ENCODE measurements at regions not wholly inside any gene's neighbourhood (a gene's known extent, or its start where the extent isn't known, plus 50 kb on each side); places are given as distances from the start of the nearest gene placed in this dataset.

DNA sequence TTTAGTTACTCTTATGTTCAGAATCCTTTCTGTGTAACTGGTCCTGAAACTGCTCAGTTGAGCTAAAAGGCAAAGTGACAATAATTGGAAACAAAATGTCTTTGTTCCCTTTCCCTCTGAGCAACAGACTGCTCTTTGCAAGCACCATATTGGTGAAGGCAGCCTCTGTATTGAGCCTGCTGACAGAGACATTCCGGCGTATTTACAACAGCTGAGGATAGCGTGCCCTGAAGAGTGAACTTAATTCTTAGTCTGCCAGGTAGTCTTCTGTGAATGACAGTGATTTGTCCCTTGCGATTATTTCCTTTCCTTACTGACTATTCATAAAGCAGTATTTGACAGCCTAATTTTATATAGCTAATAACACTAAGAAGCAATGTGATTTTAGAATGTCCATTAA lies 239.1 kb downstream of the CPS1 start:
- Histone ChIP-seq H3K27me3 (ENCODE audit: control insufficient read depth in 3 of 3, insufficient read depth in 3 of 3, low read length in 2 of 3) (no peaks in the 10 kb centered on the region), H3K27ac (ENCODE audit: low read depth in 1 of 2, low read length in 1 of 2) (no peak overlapping the region), H3K4me3 (no peak overlapping the region), H3K36me3 (ENCODE audit: control insufficient read depth in 4 of 4, insufficient read depth in 4 of 4, low read length in 4 of 4) (no peaks in the 10 kb centered on the region), H3K9ac (ENCODE audit: insufficient read depth in 1 of 2, low read length in 2 of 2) (no peak overlapping the region), H3K9me3 (ENCODE audit: control insufficient read depth in 4 of 4, insufficient read depth in 3 of 4, low read length in 3 of 4) (no peaks in the 10 kb centered on the region), H3K4me1 (ENCODE audit: control insufficient read depth in 5 of 5, insufficient read depth in 5 of 5, low read length in 5 of 5) (no peaks in the 10 kb centered on the region)
- TF ChIP-seq, protein P1, sequence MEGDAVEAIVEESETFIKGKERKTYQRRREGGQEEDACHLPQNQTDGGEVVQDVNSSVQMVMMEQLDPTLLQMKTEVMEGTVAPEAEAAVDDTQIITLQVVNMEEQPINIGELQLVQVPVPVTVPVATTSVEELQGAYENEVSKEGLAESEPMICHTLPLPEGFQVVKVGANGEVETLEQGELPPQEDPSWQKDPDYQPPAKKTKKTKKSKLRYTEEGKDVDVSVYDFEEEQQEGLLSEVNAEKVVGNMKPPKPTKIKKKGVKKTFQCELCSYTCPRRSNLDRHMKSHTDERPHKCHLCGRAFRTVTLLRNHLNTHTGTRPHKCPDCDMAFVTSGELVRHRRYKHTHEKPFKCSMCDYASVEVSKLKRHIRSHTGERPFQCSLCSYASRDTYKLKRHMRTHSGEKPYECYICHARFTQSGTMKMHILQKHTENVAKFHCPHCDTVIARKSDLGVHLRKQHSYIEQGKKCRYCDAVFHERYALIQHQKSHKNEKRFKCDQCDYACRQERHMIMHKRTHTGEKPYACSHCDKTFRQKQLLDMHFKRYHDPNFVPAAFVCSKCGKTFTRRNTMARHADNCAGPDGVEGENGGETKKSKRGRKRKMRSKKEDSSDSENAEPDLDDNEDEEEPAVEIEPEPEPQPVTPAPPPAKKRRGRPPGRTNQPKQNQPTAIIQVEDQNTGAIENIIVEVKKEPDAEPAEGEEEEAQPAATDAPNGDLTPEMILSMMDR (IDR thresholded peaks at IDR 0.05; ENCODE audit: control extremely low read depth, extremely low read depth) = no peak
- ATAC-seq (ENCODE audit: insufficient read depth, low FRiP score) (no peak), DNase-seq (no peak)
- 94 to 97% methylated on average over 4 of the region's 4 CpGs for WGBS, 2 donors

DNA sequence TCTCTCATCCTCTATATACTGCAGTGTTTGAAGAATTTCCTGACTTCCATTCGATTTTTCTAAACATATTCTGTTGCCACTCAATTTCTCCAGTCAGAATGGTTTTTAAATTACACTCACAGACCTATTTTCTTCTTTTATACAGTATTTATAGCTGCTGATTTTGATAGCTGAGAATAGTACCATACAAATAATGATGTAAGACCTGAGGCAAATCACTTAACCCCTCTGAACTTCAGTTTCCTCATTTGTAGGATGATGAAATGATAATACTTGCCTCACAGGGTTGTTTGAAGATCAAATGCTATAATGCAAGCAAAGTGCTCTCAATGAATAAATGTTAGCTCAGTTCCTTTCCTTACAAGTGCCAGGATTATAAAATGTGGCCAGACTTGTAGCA lies 241.8 kb downstream of the CPS1 start:
- Histone ChIP-seq H3K27me3 (ENCODE audit: control insufficient read depth in 3 of 3, insufficient read depth in 3 of 3, low read length in 2 of 3) (no peaks in the 10 kb centered on the region), H3K9me3 (ENCODE audit: control insufficient read depth in 4 of 4, insufficient read depth in 3 of 4, low read length in 3 of 4) (no peaks in the 10 kb centered on the region), H3K4me3 (no peak overlapping the region), H3K9ac (ENCODE audit: insufficient read depth in 1 of 2, low read length in 2 of 2) (no peak overlapping the region), H3K27ac (ENCODE audit: low read depth in 1 of 2, low read length in 1 of 2) (no peak overlapping the region), H3K36me3 (ENCODE audit: control insufficient read depth in 4 of 4, insufficient read depth in 4 of 4, low read length in 4 of 4) (no peaks in the 10 kb centered on the region), H3K4me1 (ENCODE audit: control insufficient read depth in 5 of 5, insufficient read depth in 5 of 5, low read length in 5 of 5) (no peaks in the 10 kb centered on the region)
- DNase-seq (no peak), ATAC-seq (ENCODE audit: insufficient read depth, low FRiP score) (no peak)
- TF ChIP-seq, protein P1 (IDR thresholded peaks at IDR 0.05; ENCODE audit: control extremely low read depth, extremely low read depth) = no peak
- WGBS, 2 donors = 23 to 38% methylated on average over 1 of the region's 1 CpG

DNA sequence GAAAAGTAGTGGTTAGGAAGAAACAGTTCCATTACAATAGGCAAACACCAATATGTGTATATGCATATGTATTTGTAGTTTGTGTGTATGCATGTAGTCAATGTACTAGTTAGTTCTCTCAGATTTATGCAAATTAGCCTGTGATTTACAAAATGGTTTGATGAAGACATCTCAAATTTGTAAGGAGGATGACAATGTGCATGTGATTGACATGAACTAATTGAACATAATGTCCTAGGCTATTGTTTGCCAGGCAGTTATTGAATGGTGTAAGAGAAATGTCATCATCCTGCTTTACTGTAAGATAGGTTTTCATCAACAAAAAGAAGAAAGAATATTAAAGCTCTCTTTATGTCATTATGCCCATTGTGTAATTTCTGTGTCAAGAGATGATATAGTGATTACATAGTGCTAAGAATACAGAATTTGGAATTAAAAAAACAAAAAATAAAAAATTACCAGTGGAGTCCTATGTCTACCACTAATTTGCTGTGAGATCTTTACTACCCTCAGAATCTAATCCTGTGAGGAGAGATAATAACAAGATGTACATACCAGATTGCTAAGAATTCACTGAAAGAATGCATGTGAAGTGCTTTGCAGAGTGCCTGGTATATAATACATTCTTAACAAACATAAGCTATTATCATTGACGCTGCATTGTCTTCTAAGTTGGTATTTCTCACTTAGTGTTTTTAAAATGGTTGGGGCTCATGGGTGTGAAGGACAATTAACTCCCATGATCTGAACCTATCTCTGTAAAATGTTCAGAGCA lies 258.0 kb downstream of the CPS1 start:
- Histone ChIP-seq H3K27me3 (ENCODE audit: control insufficient read depth in 3 of 3, insufficient read depth in 3 of 3, low read length in 2 of 3) (no peaks in the 10 kb centered on the region), H3K9me3 (ENCODE audit: control insufficient read depth in 4 of 4, insufficient read depth in 3 of 4, low read length in 3 of 4) (no peaks in the 10 kb centered on the region), H3K4me3 (no peak overlapping the region), H3K27ac (ENCODE audit: low read depth in 1 of 2, low read length in 1 of 2) (no peak overlapping the region), H3K9ac (ENCODE audit: insufficient read depth in 1 of 2, low read length in 2 of 2) (no peak overlapping the region), H3K36me3 (ENCODE audit: control insufficient read depth in 4 of 4, insufficient read depth in 4 of 4, low read length in 4 of 4) (no peaks in the 10 kb centered on the region), H3K4me1 (ENCODE audit: control insufficient read depth in 5 of 5, insufficient read depth in 5 of 5, low read length in 5 of 5) (no peaks in the 10 kb centered on the region)
- TF ChIP-seq, protein P1 (IDR thresholded peaks at IDR 0.05; ENCODE audit: control extremely low read depth, extremely low read depth) = no peak
- no peak for DNase-seq
- ATAC-seq (ENCODE audit: insufficient read depth, low FRiP score) = no peak
- WGBS, 2 donors = 75 to 82% methylated on average over 1 of the region's 1 CpG

DNA sequence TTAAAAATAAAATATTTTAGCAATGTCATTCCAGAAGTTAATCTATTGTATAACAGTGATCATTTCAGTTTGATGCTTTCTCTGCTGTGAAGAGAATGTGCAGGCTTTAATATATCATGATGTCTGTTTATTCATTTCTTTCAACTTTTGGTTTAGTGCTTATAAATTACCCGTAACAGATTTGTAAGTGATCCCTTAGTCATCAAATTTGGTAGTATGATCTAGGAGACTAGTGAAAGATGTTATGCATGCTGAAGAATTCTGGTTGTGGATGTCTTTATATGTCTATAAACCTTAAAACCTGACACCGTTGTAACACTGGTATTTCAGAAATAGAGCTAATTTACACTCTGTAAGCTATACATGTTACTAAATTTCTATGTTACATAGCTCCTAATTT lies 260.4 kb downstream of the CPS1 start:
- DNase-seq (no peak), ATAC-seq (ENCODE audit: insufficient read depth, low FRiP score) (no peak)
- no peak overlapping the region for H3K4me3 ChIP-seq
- TF ChIP-seq, protein P1 (IDR thresholded peaks at IDR 0.05; ENCODE audit: control extremely low read depth, extremely low read depth) = no peak
- no peaks in the 10 kb centered on the region for H3K9me3 ChIP-seq (ENCODE audit: control insufficient read depth in 4 of 4, insufficient read depth in 3 of 4, low read length in 3 of 4)
- no peaks in the 10 kb centered on the region for H3K36me3 ChIP-seq (ENCODE audit: control insufficient read depth in 4 of 4, insufficient read depth in 4 of 4, low read length in 4 of 4)
- H3K4me1 ChIP-seq (ENCODE audit: control insufficient read depth in 5 of 5, insufficient read depth in 5 of 5, low read length in 5 of 5) = no peaks in the 10 kb centered on the region
- no peaks in the 10 kb centered on the region for H3K27me3 ChIP-seq (ENCODE audit: control insufficient read depth in 3 of 3, insufficient read depth in 3 of 3, low read length in 2 of 3)
- H3K27ac ChIP-seq (ENCODE audit: low read depth in 1 of 2, low read length in 1 of 2) = no peak overlapping the region
- no peak overlapping the region for H3K9ac ChIP-seq (ENCODE audit: insufficient read depth in 1 of 2, low read length in 2 of 2)
- WGBS, 2 donors = 86 to 87% methylated on average over 2 of the region's 2 CpGs
